NT2/D1 (cell line): ENCODE measurements at regions not wholly inside any gene's neighbourhood (a gene's known extent, or its start where the extent isn't known, plus 50 kb on each side); places are given as distances from the start of the nearest gene placed in this dataset.

Experiments
- SUZ12 ChIP-seq: IDR thresholded peaks from 2 replicates; pipeline ENCODE4 v1.6.1; 2011; ENCODE audit not compliant: insufficient read length, insufficient read depth; ENCODE audit errors: extremely low read depth
- YY1 ChIP-seq: IDR thresholded peaks from 2 replicates; pipeline ENCODE4 v1.6.1; 2011; ENCODE audit not compliant: insufficient read length, insufficient read depth
- ZNF274 ChIP-seq: IDR thresholded peaks from 2 replicates; pipeline ENCODE4 v1.6.1; 2011; ENCODE audit warnings: mild to moderate bottlenecking, low read depth, low read length

DNA sequence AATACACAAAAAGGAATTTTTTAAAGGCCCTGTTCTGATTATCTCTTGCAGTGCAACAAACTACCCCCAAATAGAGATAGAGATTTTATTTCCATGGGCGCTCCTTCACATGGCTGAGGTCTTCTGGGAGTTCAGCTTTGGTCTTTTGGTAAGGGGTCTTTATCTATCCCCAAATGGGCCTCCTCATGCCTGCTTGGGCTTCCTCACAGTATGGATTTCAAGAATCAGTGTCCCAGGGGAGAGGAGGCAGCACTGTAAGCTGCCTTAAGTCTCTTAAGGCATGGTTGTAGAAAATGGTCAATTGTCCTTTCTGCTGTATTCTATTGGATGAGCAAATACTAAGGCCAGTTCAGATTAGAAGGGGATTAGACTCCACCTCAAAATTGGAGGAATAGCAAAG lies 966.2 kb downstream of the TYW1 start:
- TF ChIP-seq ZNF274 (no peak), SUZ12 (no peak), YY1 (no peak)
